ENCODE measurements at regions not wholly inside any gene's neighbourhood (a gene's known extent, or its start where the extent isn't known, plus 50 kb on each side); places are given as distances from the start of the nearest gene placed in this dataset.

DNA sequence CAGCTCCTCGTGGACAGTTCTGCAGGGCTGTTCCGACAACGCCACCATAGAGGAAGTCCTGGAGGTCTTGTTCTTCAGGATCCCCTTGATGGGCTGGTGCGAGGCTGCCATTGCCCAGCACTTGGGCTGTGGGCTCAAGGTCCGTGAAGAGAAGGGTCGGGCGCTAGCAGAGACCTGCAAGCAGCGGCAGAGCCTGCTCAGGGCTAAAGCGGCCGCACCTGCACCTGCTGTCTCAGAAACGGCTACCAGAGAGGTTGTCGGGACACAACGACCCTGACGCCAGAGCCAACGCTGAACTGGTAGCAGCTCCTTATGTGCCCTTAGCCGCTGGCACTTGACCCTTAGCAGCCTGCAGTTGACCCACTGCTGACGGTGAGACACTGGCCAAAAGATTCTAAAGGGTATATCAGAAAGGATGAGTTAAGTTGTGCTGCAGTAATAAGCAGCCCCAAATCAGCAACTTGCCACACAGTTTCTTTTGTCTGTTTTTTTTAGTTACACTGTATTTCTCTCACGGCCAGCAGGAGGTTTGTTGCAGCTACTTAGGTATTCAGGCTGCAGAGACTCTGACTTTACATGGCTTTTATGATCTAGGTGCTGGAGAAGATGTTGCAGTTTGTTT is 55.5 kb upstream of the ST6GAL2 start:
- no peak for DNase-seq

DNA sequence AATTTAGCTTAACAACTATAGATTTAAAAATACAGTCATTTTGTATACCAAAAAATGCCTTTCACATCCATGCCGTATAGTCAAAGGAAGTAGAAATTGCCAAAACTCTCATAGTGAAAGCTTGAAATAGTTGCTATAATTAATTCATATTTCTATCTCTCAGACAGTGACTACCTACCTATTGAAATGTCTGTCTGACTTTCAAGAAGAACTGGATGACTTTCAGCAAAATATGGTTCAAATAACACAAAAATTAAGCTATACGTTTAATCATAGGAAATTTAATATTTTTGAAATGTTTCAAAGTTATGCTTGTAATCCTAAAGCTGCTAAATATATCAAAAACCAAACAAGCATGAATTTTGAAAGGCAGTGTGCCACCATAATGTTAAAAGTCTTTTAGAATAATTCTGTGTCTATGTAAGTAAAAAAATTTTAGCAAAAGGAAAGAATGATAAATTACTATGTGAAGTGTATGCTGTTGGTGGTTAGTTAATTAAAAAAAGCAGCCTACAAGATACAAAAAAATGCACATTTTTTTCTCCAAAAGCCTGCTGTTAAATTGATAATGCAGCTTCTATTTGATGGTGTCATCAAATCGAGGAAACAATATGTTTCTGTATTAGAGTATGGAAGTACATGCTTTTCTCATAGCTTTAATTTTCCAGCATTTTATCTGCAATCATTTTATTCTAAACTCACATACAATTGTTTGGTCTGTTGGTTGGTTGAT is 57.7 kb upstream of the ST6GAL2 start:
- Histone ChIP-seq H3K36me3 (ENCODE audit: insufficient read depth, low read length) (no peaks in the 10 kb centered on the region), H3K4me3 (ENCODE audit: low read length) (no peak overlapping the region), H3K9me3 (ENCODE audit: control insufficient read depth in 1 of 2, insufficient read depth in 1 of 2, low read length in 2 of 2) (peaks cover 5% of the 10 kb centered on the region in 2 experiments), H3K27ac (ENCODE audit: low read depth in 1 of 2, low read length in 2 of 2) (no peak overlapping the region), H3K4me1 (ENCODE audit: insufficient read depth, low read length) (no peaks in the 10 kb centered on the region), H3K27me3 (ENCODE audit: control insufficient read depth in 1 of 2, insufficient read depth in 2 of 2, low read length in 2 of 2) (no peaks in the 10 kb centered on the region)
- no peak for ATAC-seq (ENCODE audit: poor library complexity)
- intact Hi-C loops (cut with DNase I, micrococcal nuclease): no loop called here
- no peaks in the 10 kb centered on the region for H3K4me1 Mint-ChIP-seq (ENCODE audit: low read depth)
- H3K36me3 Mint-ChIP-seq (ENCODE audit: low read depth): no peaks in the 10 kb centered on the region
- peaks cover 5% of the 10 kb centered on the region for H3K9me3 Mint-ChIP-seq
- no peak overlapping the region for H3K27ac Mint-ChIP-seq
- no peak for DNase-seq
- ChIA-PET CTCF (no interaction called here), POLR2A (no interaction called here)
- no peak overlapping the region for H3K4me3 Mint-ChIP-seq
- TF ChIP-seq, protein P1, sequence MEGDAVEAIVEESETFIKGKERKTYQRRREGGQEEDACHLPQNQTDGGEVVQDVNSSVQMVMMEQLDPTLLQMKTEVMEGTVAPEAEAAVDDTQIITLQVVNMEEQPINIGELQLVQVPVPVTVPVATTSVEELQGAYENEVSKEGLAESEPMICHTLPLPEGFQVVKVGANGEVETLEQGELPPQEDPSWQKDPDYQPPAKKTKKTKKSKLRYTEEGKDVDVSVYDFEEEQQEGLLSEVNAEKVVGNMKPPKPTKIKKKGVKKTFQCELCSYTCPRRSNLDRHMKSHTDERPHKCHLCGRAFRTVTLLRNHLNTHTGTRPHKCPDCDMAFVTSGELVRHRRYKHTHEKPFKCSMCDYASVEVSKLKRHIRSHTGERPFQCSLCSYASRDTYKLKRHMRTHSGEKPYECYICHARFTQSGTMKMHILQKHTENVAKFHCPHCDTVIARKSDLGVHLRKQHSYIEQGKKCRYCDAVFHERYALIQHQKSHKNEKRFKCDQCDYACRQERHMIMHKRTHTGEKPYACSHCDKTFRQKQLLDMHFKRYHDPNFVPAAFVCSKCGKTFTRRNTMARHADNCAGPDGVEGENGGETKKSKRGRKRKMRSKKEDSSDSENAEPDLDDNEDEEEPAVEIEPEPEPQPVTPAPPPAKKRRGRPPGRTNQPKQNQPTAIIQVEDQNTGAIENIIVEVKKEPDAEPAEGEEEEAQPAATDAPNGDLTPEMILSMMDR (IDR thresholded peaks at IDR 0.05): no peak
- H3K27me3 Mint-ChIP-seq: no peaks in the 10 kb centered on the region

More for the DNA sequence above, 55.5 kb upstream of the ST6GAL2 start:
- Mint-ChIP-seq H3K9me3 (peaks cover 5% of the 10 kb centered on the region), H3K4me3 (no peak overlapping the region), H3K27me3 (no peaks in the 10 kb centered on the region), H3K36me3 (ENCODE audit: low read depth) (no peaks in the 10 kb centered on the region), H3K27ac (no peak overlapping the region), H3K4me1 (ENCODE audit: low read depth) (no peaks in the 10 kb centered on the region)
- H3K4me1 ChIP-seq (ENCODE audit: insufficient read depth, low read length): no peaks in the 10 kb centered on the region
- peaks cover 5% of the 10 kb centered on the region in 2 experiments for H3K9me3 ChIP-seq (ENCODE audit: control insufficient read depth in 1 of 2, insufficient read depth in 1 of 2, low read length in 2 of 2)
- ATAC-seq (ENCODE audit: poor library complexity): no peak
- intact Hi-C loops (cut with DNase I, micrococcal nuclease): no loop called here
- TF ChIP-seq, protein P1 (IDR thresholded peaks at IDR 0.05): no peak
- H3K27me3 ChIP-seq (ENCODE audit: control insufficient read depth in 1 of 2, insufficient read depth in 2 of 2, low read length in 2 of 2): no peaks in the 10 kb centered on the region
- no peak overlapping the region for H3K27ac ChIP-seq (ENCODE audit: low read depth in 1 of 2, low read length in 2 of 2)
- CTCF ChIA-PET: no interaction called here
- H3K36me3 ChIP-seq (ENCODE audit: insufficient read depth, low read length): no peaks in the 10 kb centered on the region
- POLR2A ChIA-PET: no interaction called here
- no peak overlapping the region for H3K4me3 ChIP-seq (ENCODE audit: low read length)

DNA sequence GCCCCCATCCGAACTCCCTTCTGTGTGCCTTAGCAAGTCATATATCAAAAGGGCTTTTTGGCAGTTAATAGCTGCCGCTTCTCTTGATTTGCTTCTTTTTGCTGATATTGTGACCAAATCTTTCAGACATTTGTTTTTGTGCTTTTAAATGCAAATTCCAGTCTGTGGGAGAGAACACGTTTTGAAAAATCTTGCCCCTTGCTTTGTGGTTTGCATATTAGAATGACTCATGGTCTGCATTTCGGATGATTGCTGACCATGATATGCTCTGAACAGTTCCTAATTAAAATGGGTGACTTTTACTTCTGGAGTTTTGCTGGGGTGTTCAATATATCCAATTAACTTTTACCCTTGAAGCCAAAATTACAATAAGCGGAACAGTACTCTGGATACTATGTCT is 58.2 kb upstream of the ST6GAL2 start:
- H3K9me3 ChIP-seq (ENCODE audit: control insufficient read depth in 1 of 2, insufficient read depth in 1 of 2, low read length in 2 of 2): peaks cover 5% of the 10 kb centered on the region in 2 experiments
- no peak overlapping the region for H3K4me3 ChIP-seq (ENCODE audit: low read length)
- Mint-ChIP-seq H3K4me3 (no peak overlapping the region), H3K9me3 (peaks cover 6% of the 10 kb centered on the region), H3K27ac (no peak overlapping the region), H3K4me1 (ENCODE audit: low read depth) (no peaks in the 10 kb centered on the region), H3K36me3 (ENCODE audit: low read depth) (no peaks in the 10 kb centered on the region), H3K27me3 (no peaks in the 10 kb centered on the region)
- intact Hi-C loops (cut with DNase I, micrococcal nuclease): no loop called here
- ChIA-PET CTCF (no interaction called here), POLR2A (no interaction called here)
- TF ChIP-seq, protein P1 (IDR thresholded peaks at IDR 0.05): no peak
- no peaks in the 10 kb centered on the region for H3K27me3 ChIP-seq (ENCODE audit: control insufficient read depth in 1 of 2, insufficient read depth in 2 of 2, low read length in 2 of 2)
- DNase-seq: no peak
- H3K4me1 ChIP-seq (ENCODE audit: insufficient read depth, low read length): no peaks in the 10 kb centered on the region
- no peak for ATAC-seq (ENCODE audit: poor library complexity)
- H3K27ac ChIP-seq (ENCODE audit: low read depth in 1 of 2, low read length in 2 of 2): no peak overlapping the region
- no peaks in the 10 kb centered on the region for H3K36me3 ChIP-seq (ENCODE audit: insufficient read depth, low read length)
